Stomach (tissue), 8 donors: ENCODE measurements at regions not wholly inside any gene's neighbourhood (a gene's known extent, or its start where the extent isn't known, plus 50 kb on each side); places are given as distances from the start of the nearest gene placed in this dataset.

Experiments used
- DNase-seq, 2 donors: peaks; one replicate each; pipeline versions ENCODE4 v3.0.0 to v3.0.0-alpha.2; 2013 to 2019
- H3K27ac ChIP-seq, 5 donors: fragments of 200-600 bp in 4 of 5; sonication (generic) in 4 of 5; one replicate each; pipeline ENCODE4 v1.5.1; 2013 to 2019; ENCODE audit warnings: mild to moderate bottlenecking in 1 of 5, moderate library complexity in 1 of 5
- H3K27me3 ChIP-seq, 3 donors: fragments of 200-600 bp; sonication (generic); one replicate each; pipeline ENCODE4 v1.5.1; 2017 to 2019; ENCODE audit warnings: mixed run types in 1 of 3
- H3K36me3 ChIP-seq, 4 donors: fragments of 200-600 bp; sonication (generic); 1 replicate in 3 of 4; 2 replicates in 1 of 4; pipeline ENCODE4 v1.5.1; 2016 to 2019
- H3K4me1 ChIP-seq, 4 donors: fragments of 200-600 bp; sonication (generic); one replicate each; pipeline ENCODE4 v1.5.1; 2016 to 2019
- H3K4me3 ChIP-seq, 4 donors: fragments of 200-600 bp; sonication (generic) in 3 of 4; one replicate each; pipeline ENCODE4 v1.5.1; 2016 to 2019; ENCODE audit warnings: mild to moderate bottlenecking in 1 of 4
- H3K9me3 ChIP-seq, 4 donors: fragments of 200-600 bp; sonication (generic); one replicate each; pipeline ENCODE4 v1.5.1; 2016 to 2019
- CTCF ChIP-seq, 7 experiments: fragments of 450-650 bp in 4 of 7; fragments of 200-600 bp in 3 of 7; sonication (generic) in 3 of 7; IDR thresholded peaks; one replicate each; pipeline ENCODE4 v1.5.1; 2016 to 2019; ENCODE audit warnings: antibody characterized with exemption in 7 of 7, control low read depth in 2 of 7, mild to moderate bottlenecking in 1 of 7
- EP300 ChIP-seq: sonication (generic); formaldehyde crosslinking; IDR thresholded peaks from one replicate; pipeline ENCODE4 v1.6.1; 2017; ENCODE audit warnings: antibody characterized with exemption
- POLR2A ChIP-seq, 4 donors: fragments of 450-650 bp; IDR thresholded peaks; one replicate each; pipeline ENCODE4 v1.6.1; 2016; ENCODE audit warnings: antibody characterized with exemption in 4 of 4, control low read depth in 2 of 4, mild to moderate bottlenecking in 1 of 4, moderate library complexity in 1 of 4
- POLR2AphosphoS5 ChIP-seq, 3 donors: sonication (generic); formaldehyde crosslinking; IDR thresholded peaks; one replicate each; pipeline ENCODE4 v1.6.1; 2016; ENCODE audit warnings: antibody characterized with exemption in 3 of 3
- WGBS, 5 donors: extraction: QIAGEN DNeasy Blood & Tissue Kit in 3 of 5; methylation state at CpG; one replicate each; pipeline versions ENCODE4 v1.1.5 to v1.1.7; 2013 to 2018; 5-methylcytosine and 5-hydroxymethylcytosine counted together
- intact Hi-C: fragments of 100-400 bp; cut with DNase I; formaldehyde crosslinking; loops from one replicate; pipeline ENCODE4 v1.15.1; 2023; ENCODE audit warnings: low total_unique reads
- donor health status: healthy with polysubstance abuse.
- donor health status: Bipolar disorder and iron deficiency.
- donor health status: healthy.

- no peak for DNase-seq
- Histone ChIP-seq H3K27ac (no peak overlapping the region), H3K4me3 (no peak overlapping the region), H3K27me3 (peaks cover 0 to 5% (median 0%) of the 10 kb centered on the region in 3 donors), H3K9me3 (no peaks in the 10 kb centered on the region), H3K36me3 (no peaks in the 10 kb centered on the region), H3K4me1 (no peaks in the 10 kb centered on the region)
- TF ChIP-seq EP300 (no peak), POLR2A (IDR thresholded peaks at IDR 0.05) (no peak), POLR2AphosphoS5 (IDR thresholded peaks at IDR 0.05) (no peak)
- 31 to 52% (median 44%) methylated on average over 7 of the region's 7 CpGs for WGBS, 5 donors
- intact Hi-C loops = no loop called here
Measured at GRCh38 chr14:87797001-87797400, 196.0 kb downstream of the GALC start.

GRCh38 chr14:87794561-87794960 is 198.4 kb downstream of the GALC start:
- no peaks in the 10 kb centered on the region for H3K4me1 ChIP-seq
- TF ChIP-seq EP300 (no peak), POLR2A (IDR thresholded peaks at IDR 0.05) (no peak), CTCF (IDR thresholded peaks at IDR 0.05) (no peak), POLR2AphosphoS5 (IDR thresholded peaks at IDR 0.05) (no peak)
- 71 to 82% (median 75%) methylated on average over 2 of the region's 2 CpGs for WGBS, 5 donors
- no peak overlapping the region for H3K27ac ChIP-seq
- no peaks in the 10 kb centered on the region for H3K36me3 ChIP-seq
- no peak for DNase-seq
- no peaks in the 10 kb centered on the region for H3K9me3 ChIP-seq
- H3K4me3 ChIP-seq = no peak overlapping the region
- intact Hi-C loops = no loop called here
- H3K27me3 ChIP-seq = peaks cover 0 to 5% (median 0%) of the 10 kb centered on the region in 3 donors

- Histone ChIP-seq H3K4me1 (no peaks in the 10 kb centered on the region), H3K27me3 (no peaks in the 10 kb centered on the region), H3K27ac (no peak overlapping the region), H3K36me3 (no peaks in the 10 kb centered on the region), H3K4me3 (no peak overlapping the region), H3K9me3 (peaks cover 0 to 12% (median 7%) of the 10 kb centered on the region in 4 donors)
- TF ChIP-seq POLR2A (IDR thresholded peaks at IDR 0.05) (no peak), POLR2AphosphoS5 (IDR thresholded peaks at IDR 0.05) (no peak), CTCF (IDR thresholded peaks at IDR 0.05) (no peak), EP300 (no peak)
- WGBS, 5 donors = 80 to 92% (median 89%) methylated on average over 3 of the region's 3 CpGs
- intact Hi-C loops = no loop called here
- no peak for DNase-seq
Measured at GRCh38 chr14:87785897-87786296, 207.1 kb downstream of the GALC start.

GRCh38 chr14:87784386-87784785 is 208.6 kb downstream of the GALC start:
- no peak overlapping the region for H3K4me3 ChIP-seq
- no peaks in the 10 kb centered on the region for H3K36me3 ChIP-seq
- DNase-seq = no peak
- WGBS, 5 donors = 45 to 63% (median 53%) methylated on average over 1 of the region's 1 CpG
- no peak for TF ChIP-seq CTCF (IDR thresholded peaks at IDR 0.05)
- no peak for TF ChIP-seq POLR2AphosphoS5 (IDR thresholded peaks at IDR 0.05)
- no peak for TF ChIP-seq POLR2A (IDR thresholded peaks at IDR 0.05)
- TF ChIP-seq EP300 = no peak
- intact Hi-C loops = no loop called here
- H3K9me3 ChIP-seq = peaks cover 0 to 17% (median 12%) of the 10 kb centered on the region in 4 donors
- no peaks in the 10 kb centered on the region for H3K27me3 ChIP-seq
- no peaks in the 10 kb centered on the region for H3K4me1 ChIP-seq
- no peak overlapping the region for H3K27ac ChIP-seq

- Histone ChIP-seq H3K27me3 (no peaks in the 10 kb centered on the region), H3K4me3 (no peak overlapping the region), H3K36me3 (no peaks in the 10 kb centered on the region), H3K9me3 (peaks cover 0 to 17% (median 12%) of the 10 kb centered on the region in 4 donors), H3K4me1 (no peaks in the 10 kb centered on the region), H3K27ac (no peak overlapping the region)
- intact Hi-C loops = no loop called here
- WGBS, 5 donors = 68 to 84% (median 78%) methylated on average over 2 of the region's 2 CpGs
- no peak for DNase-seq
- no peak for TF ChIP-seq POLR2AphosphoS5 (IDR thresholded peaks at IDR 0.05)
- no peak for TF ChIP-seq POLR2A (IDR thresholded peaks at IDR 0.05)
- TF ChIP-seq CTCF (IDR thresholded peaks at IDR 0.05) = no peak
- TF ChIP-seq EP300 = no peak
Measured at GRCh38 chr14:87783071-87783470, 209.9 kb downstream of the GALC start.
